CD4-positive, CD25-positive, alpha-beta regulatory T cell (primary cell): ENCODE measurements at regions not wholly inside any gene's neighbourhood (a gene's known extent, or its start where the extent isn't known, plus 50 kb on each side); places are given as distances from the start of the nearest gene placed in this dataset.
A peak's percentile ranks its signal among the peaks of the same experiment; 100 is the strongest.
"Not testable (repeated sequence)": the region's sequence is repeated elsewhere in the genome, so short reads cannot be mapped to it uniquely, and the experiment has no call there.

Experiments
- ATAC-seq, 2 donors: fragments of 150-1000 bp; cut with Tn5 transposase; one replicate each; pipeline ENCODE4 v1.10.0; 2021; ENCODE audit warnings: low read depth in 2 of 2, moderate number of reproducible peaks in 2 of 2, moderate library complexity in 1 of 2
- DNase-seq, 3 donors: peaks; one replicate each; pipeline versions ENCODE4 v3.0.0 to v3.0.0-alpha.2; 2012 to 2022; ENCODE audit warnings: mixed read lengths in 1 of 3
- H3K27ac ChIP-seq: one replicate; pipeline ENCODE4 v1.7.0; 2013; ENCODE audit warnings: mild to moderate bottlenecking, low read length; ENCODE audit not compliant: insufficient read depth, poor library complexity, severe bottlenecking
- H3K27me3 ChIP-seq: one replicate; pipeline ENCODE4 v1.7.0; 2013; ENCODE audit warnings: low read length; ENCODE audit not compliant: control insufficient read depth, insufficient read depth
- H3K36me3 ChIP-seq: one replicate; pipeline ENCODE4 v1.7.0; 2013; ENCODE audit warnings: mild to moderate bottlenecking, low read length, moderate library complexity; ENCODE audit not compliant: control insufficient read depth, insufficient read depth
- H3K4me1 ChIP-seq: 2 replicates; pipeline ENCODE4 v1.7.0; 2013; ENCODE audit warnings: mild to moderate bottlenecking, low read length; ENCODE audit not compliant: insufficient read depth, control insufficient read depth, poor library complexity, severe bottlenecking
- H3K4me3 ChIP-seq: one replicate; pipeline ENCODE4 v1.7.0; 2013; ENCODE audit warnings: low read depth, mild to moderate bottlenecking, low read length, moderate library complexity
- H3K9me3 ChIP-seq, 2 experiments: 1 replicate in 1 of 2; 2 replicates in 1 of 2; pipeline ENCODE4 v1.7.0; 2013; ENCODE audit warnings: low read length in 2 of 2, mild to moderate bottlenecking in 1 of 2, moderate library complexity in 1 of 2; ENCODE audit not compliant: control insufficient read depth in 2 of 2
- H3K27ac Mint-ChIP-seq, 3 donors: one replicate each; pipeline ENCODE4 v1.8.0; 2020 to 2022; ENCODE audit warnings: mild to moderate bottlenecking in 3 of 3, mixed read lengths in 3 of 3, moderate library complexity in 2 of 3
- H3K27me3 Mint-ChIP-seq: one replicate; pipeline ENCODE4 v1.8.0; 2022; ENCODE audit warnings: mild to moderate bottlenecking, mixed read lengths
- H3K36me3 Mint-ChIP-seq: one replicate; pipeline ENCODE4 v1.8.0; 2020; ENCODE audit warnings: mixed read lengths
- H3K4me1 Mint-ChIP-seq, 4 donors: one replicate each; pipeline ENCODE4 v1.8.0; 2020 to 2022; ENCODE audit warnings: mixed read lengths in 4 of 4, mild to moderate bottlenecking in 1 of 4
- H3K4me3 Mint-ChIP-seq, 4 donors: one replicate each; pipeline ENCODE4 v1.8.0; 2020 to 2022; ENCODE audit warnings: mild to moderate bottlenecking in 4 of 4, mixed read lengths in 4 of 4, moderate library complexity in 3 of 4
- H3K9me3 Mint-ChIP-seq, 7 donors: one replicate each; pipeline ENCODE4 v1.8.0; 2020 to 2022; ENCODE audit warnings: mixed read lengths in 7 of 7, mild to moderate bottlenecking in 3 of 7, moderate library complexity in 2 of 7

DNA sequence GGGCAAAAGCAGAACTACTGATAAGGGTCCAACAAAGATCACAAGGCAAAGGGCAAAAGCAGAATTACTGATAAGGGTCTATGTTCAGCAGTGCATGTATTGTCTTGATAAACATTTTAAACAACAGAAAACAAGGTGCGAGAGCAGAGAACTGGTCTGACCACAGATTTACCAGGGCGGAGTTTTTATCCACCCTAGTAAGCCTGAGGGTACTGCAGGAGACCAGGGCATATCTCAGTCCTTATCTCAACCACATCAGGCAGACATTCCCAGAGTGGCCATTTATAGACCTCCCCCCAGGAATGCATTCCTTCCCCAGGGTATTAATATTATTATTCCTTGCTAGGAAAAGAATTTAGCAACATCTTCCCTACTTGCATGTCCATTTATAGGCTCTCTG, 138.2 kb upstream of the EDNRB start:
- H3K36me3 Mint-ChIP-seq, H3K4me1 Mint-ChIP-seq, H3K27ac Mint-ChIP-seq, H3K4me1 ChIP-seq, H3K9me3 ChIP-seq, H3K27me3 Mint-ChIP-seq, H3K4me3 Mint-ChIP-seq, H3K27ac ChIP-seq, H3K36me3 ChIP-seq, ATAC-seq, H3K4me3 ChIP-seq, H3K27me3 ChIP-seq, DNase-seq: not testable (repeated sequence)
- peaks cover 0 to 21% (median 2%) of the 10 kb centered on the region in 7 donors for H3K9me3 Mint-ChIP-seq

DNA sequence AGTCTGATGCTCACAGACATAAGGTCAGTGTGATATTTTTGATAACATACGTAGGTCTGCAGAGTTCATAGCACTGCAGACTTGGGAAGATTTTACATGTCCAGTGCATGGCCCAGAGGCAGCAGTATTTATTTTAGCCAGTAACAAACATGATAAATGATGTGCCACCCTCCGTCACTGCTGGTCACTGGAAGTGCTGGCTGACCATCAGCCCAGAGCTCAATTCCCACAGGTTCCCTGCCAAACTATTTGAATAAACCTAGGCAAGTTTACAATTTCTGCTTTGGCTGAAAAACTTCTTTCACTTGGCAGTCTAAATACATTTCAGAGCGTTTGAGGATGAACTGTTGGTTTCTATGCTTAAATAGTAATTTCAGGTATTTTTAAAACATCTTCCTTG, 135.5 kb upstream of the EDNRB start:
- no peaks in the 10 kb centered on the region for H3K27me3 Mint-ChIP-seq
- Histone ChIP-seq H3K27me3 (no peaks in the 10 kb centered on the region), H3K36me3 (no peaks in the 10 kb centered on the region), H3K4me3 (no peak overlapping the region), H3K9me3 (no peaks in the 10 kb centered on the region), H3K4me1 (no peaks in the 10 kb centered on the region), H3K27ac (no peak overlapping the region)
- H3K9me3 Mint-ChIP-seq: peaks cover 0 to 21% (median 0%) of the 10 kb centered on the region in 7 donors
- no peaks in the 10 kb centered on the region for H3K36me3 Mint-ChIP-seq
- ATAC-seq: no peak
- H3K4me1 Mint-ChIP-seq: no peaks in the 10 kb centered on the region
- H3K27ac Mint-ChIP-seq: no peak overlapping the region
- no peak for DNase-seq
- H3K4me3 Mint-ChIP-seq: no peak overlapping the region

DNA sequence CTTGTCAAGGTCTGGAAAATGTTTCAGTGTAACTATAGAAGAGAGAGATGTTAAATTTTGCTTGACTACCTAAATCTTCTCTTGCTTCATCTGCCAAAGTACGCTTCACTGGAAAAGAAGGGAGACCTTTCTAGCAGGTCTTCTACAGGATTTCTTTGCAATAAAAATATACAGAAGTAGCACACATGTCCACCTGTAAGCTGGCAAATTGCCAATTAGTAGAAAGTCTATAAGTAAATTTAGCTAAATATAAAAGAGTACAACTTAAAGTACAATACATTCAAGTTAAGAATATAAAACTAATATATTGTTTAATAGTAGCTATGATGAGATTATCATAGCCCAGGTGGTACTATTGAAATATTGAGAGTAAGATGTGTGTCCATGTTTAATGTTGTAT, 128.5 kb upstream of the EDNRB start:
- Mint-ChIP-seq H3K9me3 (peaks cover 0 to 3% (median 0%) of the 10 kb centered on the region in 7 donors), H3K36me3 (no peaks in the 10 kb centered on the region), H3K4me3 (no peak overlapping the region), H3K27me3 (no peaks in the 10 kb centered on the region), H3K27ac (no peak overlapping the region), H3K4me1 (no peaks in the 10 kb centered on the region)
- DNase-seq (no peak), ATAC-seq (no peak)
- Histone ChIP-seq H3K4me3 (no peak overlapping the region), H3K27me3 (no peaks in the 10 kb centered on the region), H3K36me3 (no peaks in the 10 kb centered on the region), H3K4me1 (no peaks in the 10 kb centered on the region), H3K27ac (no peak overlapping the region), H3K9me3 (no peaks in the 10 kb centered on the region)

DNA sequence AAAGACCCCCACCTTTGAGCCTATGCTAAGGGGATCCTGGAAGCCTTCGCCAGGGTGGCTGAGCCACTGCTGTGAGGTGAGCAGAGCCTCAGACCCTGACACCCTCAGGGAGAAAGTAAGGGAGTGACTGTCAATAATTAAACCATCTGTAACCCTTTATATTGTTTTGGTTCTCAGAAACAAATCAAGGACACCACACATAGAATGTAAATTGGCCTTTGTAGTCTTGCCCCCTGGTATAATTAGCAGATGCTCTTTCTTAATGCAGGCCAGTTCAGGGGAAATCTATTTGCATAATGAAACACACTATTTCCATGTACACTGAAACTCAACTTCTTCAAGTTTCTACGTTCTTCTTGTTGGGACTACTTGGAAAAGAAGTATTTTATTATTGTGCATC, 127.7 kb upstream of the EDNRB start:
- DNase-seq (no peak), ATAC-seq (no peak)
- no peak overlapping the region for H3K27ac Mint-ChIP-seq
- H3K27me3 Mint-ChIP-seq: no peaks in the 10 kb centered on the region
- Histone ChIP-seq H3K4me1 (no peaks in the 10 kb centered on the region), H3K9me3 (no peaks in the 10 kb centered on the region), H3K36me3 (no peaks in the 10 kb centered on the region), H3K27me3 (no peaks in the 10 kb centered on the region), H3K27ac (no peak overlapping the region), H3K4me3 (no peak overlapping the region)
- no peak overlapping the region for H3K4me3 Mint-ChIP-seq
- H3K4me1 Mint-ChIP-seq: no peaks in the 10 kb centered on the region
- H3K36me3 Mint-ChIP-seq: no peaks in the 10 kb centered on the region
- H3K9me3 Mint-ChIP-seq: peaks cover 0 to 3% (median 0%) of the 10 kb centered on the region in 7 donors

DNA sequence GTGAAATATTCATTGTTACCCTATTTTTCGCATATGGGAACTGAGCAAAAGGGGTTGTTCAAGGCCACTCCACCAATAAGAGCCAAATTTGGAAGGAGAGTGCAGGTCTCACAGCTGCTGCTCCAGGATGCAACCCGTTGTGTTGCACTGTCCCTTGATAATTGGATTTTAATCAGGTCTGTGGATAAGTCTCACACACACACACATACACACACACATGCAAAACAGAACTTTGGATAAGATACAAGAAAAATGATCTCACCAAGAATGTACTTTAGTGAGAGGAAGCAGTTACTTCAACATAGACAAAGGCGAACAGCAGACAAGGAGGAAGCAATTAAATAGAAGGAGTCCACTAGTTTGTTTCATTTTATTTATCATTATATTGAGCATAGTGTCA, 127.3 kb upstream of the EDNRB start:
- H3K4me1 Mint-ChIP-seq: no peaks in the 10 kb centered on the region
- H3K27me3 ChIP-seq: no peaks in the 10 kb centered on the region
- H3K36me3 ChIP-seq: no peaks in the 10 kb centered on the region
- no peaks in the 10 kb centered on the region for H3K4me1 ChIP-seq
- ATAC-seq (no peak), DNase-seq (no peak)
- no peaks in the 10 kb centered on the region for H3K27me3 Mint-ChIP-seq
- no peak overlapping the region for H3K27ac ChIP-seq
- no peaks in the 10 kb centered on the region for H3K36me3 Mint-ChIP-seq
- H3K27ac Mint-ChIP-seq: no peak overlapping the region
- H3K4me3 Mint-ChIP-seq: no peak overlapping the region
- peaks cover 0 to 3% (median 0%) of the 10 kb centered on the region in 7 donors for H3K9me3 Mint-ChIP-seq
- H3K4me3 ChIP-seq: no peak overlapping the region
- H3K9me3 ChIP-seq: no peaks in the 10 kb centered on the region

DNA sequence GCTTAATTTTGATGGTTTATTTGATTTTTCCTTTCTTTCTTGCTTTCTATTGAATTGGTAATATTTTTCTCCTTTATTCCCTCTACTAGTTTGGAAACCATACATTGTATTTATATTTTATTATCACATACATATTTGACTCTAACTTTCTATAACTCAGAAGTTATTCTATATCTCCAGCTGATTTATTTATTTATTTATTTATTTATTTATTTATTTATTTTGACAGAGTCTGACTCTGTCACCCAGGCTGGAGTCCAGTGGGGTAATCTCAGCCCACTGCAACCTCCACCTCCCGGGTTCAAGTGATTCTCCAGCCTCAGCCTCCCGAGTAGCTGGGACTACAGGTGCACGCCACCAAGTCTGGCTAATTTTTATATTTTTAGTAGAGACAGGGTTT, 122.7 kb upstream of the EDNRB start:
- not testable (repeated sequence) for H3K27ac Mint-ChIP-seq, DNase-seq, H3K4me1 ChIP-seq, H3K4me1 Mint-ChIP-seq, ATAC-seq, H3K27me3 ChIP-seq, H3K9me3 Mint-ChIP-seq, H3K4me3 ChIP-seq, H3K4me3 Mint-ChIP-seq, H3K36me3 ChIP-seq, H3K36me3 Mint-ChIP-seq, H3K27ac ChIP-seq, H3K9me3 ChIP-seq, H3K27me3 Mint-ChIP-seq

DNA sequence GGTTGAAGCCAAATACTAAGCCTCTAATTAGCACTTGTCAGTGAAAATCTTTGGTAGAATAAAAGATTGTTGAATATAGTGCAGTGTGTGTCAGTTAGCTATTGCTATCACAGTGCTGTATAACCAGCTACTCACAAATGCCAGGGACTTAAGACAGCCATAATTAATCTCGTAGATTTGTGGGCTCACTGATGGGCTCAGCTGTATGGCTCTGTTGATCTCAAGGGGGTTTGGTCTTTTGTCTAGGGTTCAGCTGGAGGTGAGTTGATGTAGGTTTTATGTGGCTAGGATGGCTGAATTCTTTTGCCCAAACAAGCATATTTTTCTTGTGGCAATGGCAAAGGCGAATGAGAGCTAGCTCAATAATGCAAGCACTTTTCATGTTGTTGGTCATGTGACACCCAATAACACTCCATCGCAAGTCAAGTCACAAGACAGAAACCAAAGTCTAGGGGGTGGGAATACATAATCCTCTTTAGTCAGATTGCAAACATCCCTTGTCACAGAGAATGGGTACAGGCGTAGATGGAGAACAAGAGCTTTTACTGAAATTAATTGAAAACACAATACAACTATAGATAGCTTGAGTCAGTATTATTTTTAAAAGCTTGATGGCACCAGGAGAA, 121.7 kb upstream of the EDNRB start:
- Mint-ChIP-seq H3K27ac (peak overlapping the region in 1 of 3 donors; percentile 20), H3K4me1 (no peaks in the 10 kb centered on the region), H3K9me3 (peaks cover 0 to 6% (median 0%) of the 10 kb centered on the region in 7 donors)

DNA sequence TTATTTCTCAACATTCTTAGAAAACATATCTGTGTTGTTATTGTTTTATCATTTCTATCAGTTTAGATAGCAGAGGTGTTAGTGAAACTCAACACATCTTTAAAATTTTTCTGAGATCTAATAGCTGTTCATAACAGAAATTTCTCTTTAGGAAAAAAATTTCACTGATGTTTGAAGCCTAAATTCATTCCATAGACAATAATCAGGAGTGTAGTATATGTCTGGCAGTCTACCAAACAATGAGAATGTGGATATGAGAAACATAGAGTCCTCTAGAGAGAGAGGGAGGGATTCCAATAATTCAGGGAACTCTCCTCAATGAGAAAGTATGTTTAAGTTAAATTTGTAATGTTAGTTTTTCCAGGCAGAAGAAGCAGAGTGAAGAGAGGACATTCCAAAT, 118.2 kb upstream of the EDNRB start:
- Mint-ChIP-seq H3K4me3 (no peak overlapping the region), H3K9me3 (peaks cover 0 to 6% (median 0%) of the 10 kb centered on the region in 7 donors), H3K36me3 (no peaks in the 10 kb centered on the region), H3K27me3 (peaks cover 10% of the 10 kb centered on the region), H3K4me1 (no peaks in the 10 kb centered on the region), H3K27ac (no peak overlapping the region)
- no peaks in the 10 kb centered on the region for H3K9me3 ChIP-seq
- H3K4me1 ChIP-seq: no peaks in the 10 kb centered on the region
- no peak for DNase-seq
- no peaks in the 10 kb centered on the region for H3K27me3 ChIP-seq
- no peak for ATAC-seq
- no peaks in the 10 kb centered on the region for H3K36me3 ChIP-seq
- H3K27ac ChIP-seq: no peak overlapping the region
- H3K4me3 ChIP-seq: no peak overlapping the region

More for the DNA sequence above, 121.7 kb upstream of the EDNRB start:
- Histone ChIP-seq H3K27me3 (no peaks in the 10 kb centered on the region), H3K9me3 (no peaks in the 10 kb centered on the region), H3K4me3 (no peak overlapping the region), H3K36me3 (no peaks in the 10 kb centered on the region), H3K4me1 (no peaks in the 10 kb centered on the region), H3K27ac (no peak overlapping the region)
- ATAC-seq (no peak), DNase-seq (no peak)
- H3K27me3 Mint-ChIP-seq: peaks cover 10% of the 10 kb centered on the region
- no peaks in the 10 kb centered on the region for H3K36me3 Mint-ChIP-seq
- H3K4me3 Mint-ChIP-seq: no peak overlapping the region
